HL-60 (cell line): ENCODE measurements at regions not wholly inside any gene's neighbourhood (a gene's known extent, or its start where the extent isn't known, plus 50 kb on each side); places are given as distances from the start of the nearest gene placed in this dataset.

Source experiments
- CTCF ChIP-seq: IDR thresholded peaks from one replicate; pipeline ENCODE4 v1.5.1; 2011; ENCODE audit warnings: low read length, control low read depth, inconsistent platforms; ENCODE audit not compliant: insufficient read depth
- GABPA ChIP-seq: IDR thresholded peaks from 2 replicates; pipeline ENCODE4 v1.6.1; 2012; ENCODE audit warnings: low read depth
- POLR2AphosphoS5 ChIP-seq: IDR thresholded peaks from 2 replicates; pipeline ENCODE4 v1.6.1; 2012; ENCODE audit warnings: low read depth
- REST ChIP-seq: IDR thresholded peaks from 2 replicates; pipeline ENCODE4 v1.6.1; 2012; ENCODE audit warnings: low read depth; ENCODE audit not compliant: insufficient replicate concordance
- SPI1 ChIP-seq: IDR thresholded peaks from 2 replicates; pipeline ENCODE4 v1.6.1; 2012; ENCODE audit warnings: low read depth, mild to moderate bottlenecking, borderline replicate concordance

- TF ChIP-seq POLR2AphosphoS5 (no peak), CTCF (no peak), REST (no peak), SPI1 (no peak), GABPA (no peak)
Measured at GRCh38 chr1:76690766-76691165, 176.5 kb upstream of the ST6GALNAC5 start.
